ENCODE measurements at regions not wholly inside any gene's neighbourhood (a gene's known extent, or its start where the extent isn't known, plus 50 kb on each side); places are given as distances from the start of the nearest gene placed in this dataset.

DNA sequence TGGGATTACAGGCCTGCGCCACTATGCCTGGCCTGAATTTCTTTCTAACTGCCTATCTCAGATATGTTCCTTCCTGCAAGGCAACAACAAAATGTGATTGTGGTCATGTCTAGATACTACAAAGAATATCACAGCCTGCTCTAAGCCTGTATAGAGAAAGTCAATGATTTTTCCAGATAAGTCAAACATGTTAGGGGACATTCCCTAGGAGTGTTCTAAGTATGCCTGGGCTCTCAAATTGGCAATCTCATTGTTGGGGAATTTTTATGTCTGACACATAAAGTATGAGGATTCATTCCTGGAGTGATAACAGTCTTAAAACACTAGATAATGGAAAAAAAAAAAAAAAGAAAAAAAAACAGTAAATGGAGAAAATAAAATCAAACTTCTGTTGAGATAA is 406.1 kb downstream of the GATA3 start:
- TF ChIP-seq, protein P1, sequence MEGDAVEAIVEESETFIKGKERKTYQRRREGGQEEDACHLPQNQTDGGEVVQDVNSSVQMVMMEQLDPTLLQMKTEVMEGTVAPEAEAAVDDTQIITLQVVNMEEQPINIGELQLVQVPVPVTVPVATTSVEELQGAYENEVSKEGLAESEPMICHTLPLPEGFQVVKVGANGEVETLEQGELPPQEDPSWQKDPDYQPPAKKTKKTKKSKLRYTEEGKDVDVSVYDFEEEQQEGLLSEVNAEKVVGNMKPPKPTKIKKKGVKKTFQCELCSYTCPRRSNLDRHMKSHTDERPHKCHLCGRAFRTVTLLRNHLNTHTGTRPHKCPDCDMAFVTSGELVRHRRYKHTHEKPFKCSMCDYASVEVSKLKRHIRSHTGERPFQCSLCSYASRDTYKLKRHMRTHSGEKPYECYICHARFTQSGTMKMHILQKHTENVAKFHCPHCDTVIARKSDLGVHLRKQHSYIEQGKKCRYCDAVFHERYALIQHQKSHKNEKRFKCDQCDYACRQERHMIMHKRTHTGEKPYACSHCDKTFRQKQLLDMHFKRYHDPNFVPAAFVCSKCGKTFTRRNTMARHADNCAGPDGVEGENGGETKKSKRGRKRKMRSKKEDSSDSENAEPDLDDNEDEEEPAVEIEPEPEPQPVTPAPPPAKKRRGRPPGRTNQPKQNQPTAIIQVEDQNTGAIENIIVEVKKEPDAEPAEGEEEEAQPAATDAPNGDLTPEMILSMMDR (IDR thresholded peaks at IDR 0.05; ENCODE audit: low read depth, low read length, missing control alignments) = no peak
- DNase-seq (ENCODE audit: extremely low read depth, low read depth) = no peak
- H3K4me3 ChIP-seq (replicated peaks; ENCODE audit: low read depth, low read length) = no peak overlapping the region

DNA sequence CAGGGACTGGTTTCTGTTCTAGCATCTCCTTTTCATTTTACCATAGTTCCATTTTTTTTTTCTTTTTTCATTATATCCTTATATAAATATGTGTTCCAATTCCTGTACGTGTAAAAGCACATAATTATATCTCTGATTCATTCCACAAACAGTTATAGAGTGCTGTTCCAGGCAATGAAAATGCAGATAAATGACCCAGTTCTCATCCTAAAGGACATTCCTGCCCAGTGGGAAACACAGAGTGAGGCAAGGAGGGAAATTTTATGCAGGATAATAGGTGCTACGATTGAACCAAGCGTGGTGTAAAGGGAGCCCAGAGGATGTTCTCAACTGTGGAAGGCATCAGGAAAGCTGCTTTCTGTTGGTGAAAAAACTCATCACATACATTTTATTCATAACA is 408.1 kb downstream of the GATA3 start:
- H3K4me3 ChIP-seq (replicated peaks; ENCODE audit: low read depth, low read length) = no peak overlapping the region
- no peak for DNase-seq (ENCODE audit: extremely low read depth, low read depth)
- TF ChIP-seq, protein P1 (IDR thresholded peaks at IDR 0.05; ENCODE audit: low read depth, low read length, missing control alignments) = no peak

DNA sequence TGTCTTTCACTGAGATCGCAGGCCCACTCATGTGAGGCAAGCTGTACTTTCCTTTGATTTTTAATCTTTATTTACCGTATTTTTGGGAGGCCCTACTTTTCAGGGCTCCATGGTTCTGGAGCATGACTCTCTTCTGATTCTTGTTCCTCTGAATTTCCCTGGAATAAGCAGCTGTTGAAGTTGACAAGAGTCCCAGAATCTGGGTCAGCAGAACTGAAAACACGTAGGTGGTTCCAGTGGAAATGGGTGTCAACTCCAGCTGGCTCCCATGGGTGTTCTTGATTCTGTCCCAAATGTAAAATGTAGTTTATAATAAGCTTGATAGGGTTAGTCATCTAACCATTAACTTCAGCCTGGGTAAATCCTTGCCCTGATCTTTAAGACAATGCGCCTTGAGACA is 409.4 kb downstream of the GATA3 start:
- DNase-seq (ENCODE audit: extremely low read depth, low read depth) = no peak
- TF ChIP-seq, protein P1 (IDR thresholded peaks at IDR 0.05; ENCODE audit: low read depth, low read length, missing control alignments) = no peak
- no peak overlapping the region for H3K4me3 ChIP-seq (replicated peaks; ENCODE audit: low read depth, low read length)

DNA sequence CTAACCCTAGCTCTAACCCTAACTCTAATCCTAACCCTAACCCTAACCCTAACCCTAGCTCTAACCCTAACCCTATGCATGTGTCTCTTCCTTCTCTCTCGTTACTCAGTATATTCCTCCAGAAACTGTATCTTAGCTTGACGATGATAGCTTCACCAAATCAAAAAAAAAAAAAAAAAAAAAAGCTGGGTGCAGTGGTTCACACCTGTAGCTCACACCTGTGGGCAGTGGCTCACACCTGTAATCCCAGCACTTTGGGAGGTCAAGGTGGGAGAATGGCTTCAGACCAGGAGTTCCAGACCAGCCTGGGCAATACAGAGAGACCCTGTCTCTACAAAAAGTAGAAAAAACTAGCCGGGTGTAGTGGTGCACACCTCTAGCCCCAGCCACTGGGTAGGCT is 414.0 kb downstream of the GATA3 start:
- no peak overlapping the region for H3K4me3 ChIP-seq (replicated peaks; ENCODE audit: low read depth, low read length)
- DNase-seq (ENCODE audit: extremely low read depth, low read depth) = no peak
- TF ChIP-seq, protein P1 (IDR thresholded peaks at IDR 0.05; ENCODE audit: low read depth, low read length, missing control alignments) = no peak

DNA sequence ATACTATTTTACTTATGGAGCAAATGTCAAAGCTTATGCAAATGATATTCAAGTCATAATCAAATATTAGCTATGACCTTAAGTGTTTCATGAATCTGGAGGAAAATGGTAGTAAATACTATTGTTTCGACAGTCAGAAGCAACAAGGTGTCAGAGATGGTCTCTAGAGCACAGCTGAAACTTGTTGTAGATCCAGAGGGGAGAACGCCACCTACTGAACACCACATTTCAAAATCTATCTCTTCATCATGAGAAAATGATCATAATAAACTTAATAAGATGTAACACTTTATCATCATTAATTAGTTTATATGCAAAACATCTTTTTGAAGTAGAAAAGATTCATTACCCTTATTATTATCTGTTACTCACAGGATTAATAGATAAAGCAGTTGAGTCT is 418.7 kb downstream of the GATA3 start:
- no peak overlapping the region for H3K4me3 ChIP-seq (replicated peaks; ENCODE audit: low read depth, low read length)
- no peak for DNase-seq (ENCODE audit: extremely low read depth, low read depth)
- TF ChIP-seq, protein P1 (IDR thresholded peaks at IDR 0.05; ENCODE audit: low read depth, low read length, missing control alignments) = no peak

DNA sequence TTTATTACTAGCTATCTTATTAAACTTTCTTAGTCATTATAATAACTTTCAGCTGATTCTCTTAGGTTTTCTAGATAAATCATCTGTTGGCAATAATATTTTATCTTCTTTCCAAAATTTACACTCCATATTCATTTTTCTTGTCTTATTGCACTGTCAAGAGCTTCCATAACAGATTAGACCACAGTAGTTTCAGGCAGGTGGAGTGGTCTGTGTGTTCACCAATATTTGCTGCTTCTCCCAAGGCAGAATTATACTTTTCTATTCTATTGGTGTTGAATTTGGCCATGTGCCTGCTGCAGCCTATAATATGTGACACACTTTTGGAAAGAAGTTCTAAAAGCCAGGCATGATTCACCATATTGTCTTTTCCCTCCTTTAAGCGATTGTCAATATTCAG is 422.8 kb downstream of the GATA3 start:
- DNase-seq (ENCODE audit: extremely low read depth, low read depth) = no peak
- no peak overlapping the region for H3K4me3 ChIP-seq (replicated peaks; ENCODE audit: low read depth, low read length)
- TF ChIP-seq, protein P1 (IDR thresholded peaks at IDR 0.05; ENCODE audit: low read depth, low read length, missing control alignments) = no peak

DNA sequence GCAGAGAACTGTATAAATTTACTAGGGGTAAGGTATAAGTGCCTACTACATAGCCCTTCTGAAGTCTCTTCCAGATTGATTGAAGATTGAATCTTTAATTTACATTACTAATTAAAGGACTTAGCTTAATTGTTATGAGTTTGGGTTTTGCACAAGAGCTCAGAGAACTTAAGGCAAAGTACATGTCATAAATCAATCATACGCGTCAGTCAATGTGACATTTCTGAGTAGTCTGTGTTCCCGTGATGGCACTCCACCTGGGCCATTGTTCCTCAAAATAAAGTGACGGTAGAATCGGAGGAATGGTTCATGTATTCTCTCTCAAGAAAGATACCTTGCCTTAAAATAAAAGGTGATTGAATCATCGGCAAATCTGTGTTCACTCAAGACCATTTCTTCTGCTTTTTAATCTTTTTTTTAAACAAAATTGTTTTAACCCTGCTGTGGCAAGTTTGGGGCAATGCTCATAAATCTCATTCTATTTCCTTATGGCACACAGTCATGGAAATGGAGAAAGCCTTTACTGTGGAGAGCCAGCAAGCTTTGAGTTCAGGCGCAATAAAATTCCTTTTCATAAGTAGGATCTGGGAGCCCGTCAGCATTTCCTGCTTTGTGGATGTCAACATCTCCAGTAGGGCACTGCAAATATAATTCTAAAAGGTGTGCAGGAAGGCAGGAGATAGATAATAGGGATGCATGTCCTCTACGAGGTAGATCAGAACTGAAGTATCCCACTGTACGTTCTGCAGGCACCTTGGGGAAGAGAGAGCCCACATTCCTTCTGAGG is 427.4 kb downstream of the GATA3 start:
- TF ChIP-seq, protein P1 (IDR thresholded peaks at IDR 0.05; ENCODE audit: low read depth, low read length, missing control alignments) = no peak
- DNase-seq (ENCODE audit: extremely low read depth, low read depth) = no peak

More for the DNA sequence above, 427.4 kb downstream of the GATA3 start:
- no peak overlapping the region for H3K4me3 ChIP-seq (replicated peaks; ENCODE audit: low read depth, low read length)
